ENCODE measurements at regions not wholly inside any gene's neighbourhood (a gene's known extent, or its start where the extent isn't known, plus 50 kb on each side); places are given as distances from the start of the nearest gene placed in this dataset.

DNA sequence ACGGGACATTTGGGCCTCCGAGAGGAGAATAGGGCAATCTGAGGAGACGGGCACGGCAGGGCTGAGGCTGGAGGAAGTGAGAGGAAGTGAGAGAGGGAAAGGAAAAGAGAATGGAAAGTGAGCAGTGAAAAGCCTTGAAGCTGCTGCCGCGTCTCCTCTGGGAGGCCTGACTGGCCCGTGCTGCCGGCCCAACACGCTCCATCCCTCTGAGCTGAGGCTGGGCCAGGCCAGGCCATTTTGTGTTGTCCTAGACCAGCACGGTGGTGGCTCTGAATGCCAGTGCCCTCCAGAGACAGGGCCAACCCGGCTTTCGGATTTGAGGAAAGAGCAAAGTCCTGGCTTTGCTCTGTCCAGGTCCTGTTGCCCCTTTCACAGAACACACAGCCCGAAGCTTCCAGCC is 361.1 kb upstream of the SHH start:
- TF ChIP-seq, protein P1, sequence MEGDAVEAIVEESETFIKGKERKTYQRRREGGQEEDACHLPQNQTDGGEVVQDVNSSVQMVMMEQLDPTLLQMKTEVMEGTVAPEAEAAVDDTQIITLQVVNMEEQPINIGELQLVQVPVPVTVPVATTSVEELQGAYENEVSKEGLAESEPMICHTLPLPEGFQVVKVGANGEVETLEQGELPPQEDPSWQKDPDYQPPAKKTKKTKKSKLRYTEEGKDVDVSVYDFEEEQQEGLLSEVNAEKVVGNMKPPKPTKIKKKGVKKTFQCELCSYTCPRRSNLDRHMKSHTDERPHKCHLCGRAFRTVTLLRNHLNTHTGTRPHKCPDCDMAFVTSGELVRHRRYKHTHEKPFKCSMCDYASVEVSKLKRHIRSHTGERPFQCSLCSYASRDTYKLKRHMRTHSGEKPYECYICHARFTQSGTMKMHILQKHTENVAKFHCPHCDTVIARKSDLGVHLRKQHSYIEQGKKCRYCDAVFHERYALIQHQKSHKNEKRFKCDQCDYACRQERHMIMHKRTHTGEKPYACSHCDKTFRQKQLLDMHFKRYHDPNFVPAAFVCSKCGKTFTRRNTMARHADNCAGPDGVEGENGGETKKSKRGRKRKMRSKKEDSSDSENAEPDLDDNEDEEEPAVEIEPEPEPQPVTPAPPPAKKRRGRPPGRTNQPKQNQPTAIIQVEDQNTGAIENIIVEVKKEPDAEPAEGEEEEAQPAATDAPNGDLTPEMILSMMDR (IDR thresholded peaks at IDR 0.05), result no peak
- TF ChIP-seq POLR2A (IDR thresholded peaks at IDR 0.05) (no peak), EP300 (IDR thresholded peaks at IDR 0.05) (no peak), POLR2AphosphoS5 (IDR thresholded peaks at IDR 0.05) (no peak)

All from upper lobe of left lung (tissue), 4 donors.